Kidney (tissue), 13 donors: ENCODE measurements at regions not wholly inside any gene's neighbourhood (a gene's known extent, or its start where the extent isn't known, plus 50 kb on each side); places are given as distances from the start of the nearest gene placed in this dataset.

Source experiments
- DNase-seq, 5 donors: peaks; one replicate each; pipeline ENCODE4 v3.0.0-alpha.2; 2013 to 2020
- FAIRE-seq: peaks from 2 replicates; lab custom pipeline; 2012; peaks lifted over from hg19 to GRCh38; lab: Jason Lieb, UNC
- H3K27ac ChIP-seq, 2 donors: one replicate each; pipeline ENCODE4 v1.7.0; 2013; ENCODE audit warnings: low read depth in 2 of 2, low read length in 2 of 2, inconsistent platforms in 1 of 2
- H3K27me3 ChIP-seq: one replicate; pipeline ENCODE4 v1.7.1; 2013; ENCODE audit warnings: low read length, inconsistent platforms; ENCODE audit not compliant: control insufficient read depth, insufficient read depth
- H3K36me3 ChIP-seq, 3 donors: one replicate each; pipeline versions ENCODE4 v1.7.0 to v1.7.1; 2013; ENCODE audit warnings: low read length in 3 of 3, control low read depth in 1 of 3, inconsistent platforms in 1 of 3; ENCODE audit not compliant: insufficient read depth in 3 of 3, control insufficient read depth in 2 of 3
- H3K4me1 ChIP-seq, 3 donors: one replicate each; pipeline versions ENCODE4 v1.7.0 to v1.7.1; 2013; ENCODE audit warnings: low read length in 3 of 3, inconsistent platforms in 1 of 3, low read depth in 1 of 3; ENCODE audit not compliant: control insufficient read depth in 2 of 3, insufficient read depth in 2 of 3
- H3K4me3 ChIP-seq, 3 donors: one replicate each; pipeline versions ENCODE4 v1.7.0 to v1.8.1; 2013; ENCODE audit warnings: low read length in 3 of 3, control low read depth in 1 of 3, inconsistent platforms in 1 of 3
- H3K9ac ChIP-seq, 3 donors: one replicate each; pipeline versions ENCODE4 v1.7.0 to v1.7.1; 2013; ENCODE audit warnings: low read length in 3 of 3, control low read depth in 1 of 3, inconsistent platforms in 1 of 3
- H3K9me3 ChIP-seq, 3 donors: one replicate each; pipeline versions ENCODE4 v1.7.0 to v1.7.1; 2013; ENCODE audit warnings: low read length in 3 of 3, control low read depth in 1 of 3, inconsistent platforms in 1 of 3; ENCODE audit not compliant: control insufficient read depth in 2 of 3, insufficient read depth in 1 of 3
- CTCF ChIP-seq: IDR thresholded peaks from 3 replicates; pipeline ENCODE4 v1.5.1; 2012; ENCODE audit warnings: mild to moderate bottlenecking, moderate library complexity, borderline replicate concordance; ENCODE audit not compliant: insufficient read depth; ENCODE audit errors: extremely low read depth
- intact Hi-C: fragments of 100-400 bp; cut with DNase I; formaldehyde crosslinking; loops from one replicate; pipeline ENCODE4 v1.11.1; 2022
- donor health status: control.
- donor health status: control.
- donor health status: control.
- donor health status: control.
- donor health status: control.
- donor health status: DM: yes; HTN: yes; CAD: no.
- donor health status: Normal renal cell carcinoma (clear cell type).

- intact Hi-C loops = loop anchor here (10.0 kb wide), 1 partner anchor 217 kb away; no protein-coding TSS in a partner anchor
- FAIRE-seq (no peak), DNase-seq (no peak)
- no peaks in the 10 kb centered on the region for H3K27me3 ChIP-seq
- no peaks in the 10 kb centered on the region for H3K36me3 ChIP-seq
- no peak for TF ChIP-seq CTCF
- H3K9me3 ChIP-seq = no peaks in the 10 kb centered on the region
- no peak overlapping the region for H3K9ac ChIP-seq
- no peak overlapping the region for H3K4me3 ChIP-seq
- H3K27ac ChIP-seq = no peak overlapping the region
- H3K4me1 ChIP-seq = peaks cover 0 to 3% (median 0%) of the 10 kb centered on the region in 3 donors
Measured at GRCh38 chr12:94761559-94761958, 111.2 kb upstream of the TMCC3 start.

GRCh38 chr12:94760786-94761185 is 110.4 kb upstream of the TMCC3 start:
- no peak for FAIRE-seq

GRCh38 chr12:94756789-94757188 is 106.4 kb upstream of the TMCC3 start:
- Histone ChIP-seq H3K27ac (no peak overlapping the region), H3K4me1 (peaks cover 0 to 3% (median 0%) of the 10 kb centered on the region in 3 donors), H3K4me3 (no peak overlapping the region), H3K27me3 (no peaks in the 10 kb centered on the region), H3K36me3 (no peaks in the 10 kb centered on the region), H3K9me3 (no peaks in the 10 kb centered on the region), H3K9ac (no peak overlapping the region)
- no peak for TF ChIP-seq CTCF
- FAIRE-seq (no peak), DNase-seq (no peak)
- intact Hi-C loops = no loop called here

More at GRCh38 chr12:94760786-94761185, 110.4 kb upstream of the TMCC3 start:
- Histone ChIP-seq H3K9ac (no peak overlapping the region), H3K27me3 (no peaks in the 10 kb centered on the region), H3K4me1 (peaks cover 0 to 3% (median 0%) of the 10 kb centered on the region in 3 donors), H3K4me3 (no peak overlapping the region), H3K9me3 (no peaks in the 10 kb centered on the region), H3K27ac (no peak overlapping the region), H3K36me3 (no peaks in the 10 kb centered on the region)
- intact Hi-C loops = loop anchor here (10.0 kb wide), 1 partner anchor 216 kb away; no protein-coding TSS in a partner anchor
- TF ChIP-seq CTCF = no peak
- no peak for DNase-seq

GRCh38 chr12:94755598-94755997 is 105.2 kb upstream of the TMCC3 start:
- no peak for FAIRE-seq

More at GRCh38 chr12:94755598-94755997, 105.2 kb upstream of the TMCC3 start:
- no peaks in the 10 kb centered on the region for H3K36me3 ChIP-seq
- no peak overlapping the region for H3K27ac ChIP-seq
- H3K4me3 ChIP-seq = no peak overlapping the region
- DNase-seq = no peak
- intact Hi-C loops = no loop called here
- H3K4me1 ChIP-seq = peaks cover 0 to 3% (median 0%) of the 10 kb centered on the region in 3 donors
- no peak for TF ChIP-seq CTCF
- no peaks in the 10 kb centered on the region for H3K27me3 ChIP-seq
- no peaks in the 10 kb centered on the region for H3K9me3 ChIP-seq
- H3K9ac ChIP-seq = no peak overlapping the region
